Stomach (tissue), 8 donors: ENCODE measurements at regions not wholly inside any gene's neighbourhood (a gene's known extent, or its start where the extent isn't known, plus 50 kb on each side); places are given as distances from the start of the nearest gene placed in this dataset.

Experiments
- DNase-seq, 2 donors: peaks; one replicate each; pipeline versions ENCODE4 v3.0.0 to v3.0.0-alpha.2; 2013 to 2019
- H3K27ac ChIP-seq, 5 donors: fragments of 200-600 bp in 4 of 5; sonication (generic) in 4 of 5; one replicate each; pipeline ENCODE4 v1.5.1; 2013 to 2019; ENCODE audit warnings: mild to moderate bottlenecking in 1 of 5, moderate library complexity in 1 of 5
- H3K27me3 ChIP-seq, 3 donors: fragments of 200-600 bp; sonication (generic); one replicate each; pipeline ENCODE4 v1.5.1; 2017 to 2019; ENCODE audit warnings: mixed run types in 1 of 3
- H3K36me3 ChIP-seq, 4 donors: fragments of 200-600 bp; sonication (generic); 1 replicate in 3 of 4; 2 replicates in 1 of 4; pipeline ENCODE4 v1.5.1; 2016 to 2019
- H3K4me1 ChIP-seq, 4 donors: fragments of 200-600 bp; sonication (generic); one replicate each; pipeline ENCODE4 v1.5.1; 2016 to 2019
- H3K4me3 ChIP-seq, 4 donors: fragments of 200-600 bp; sonication (generic) in 3 of 4; one replicate each; pipeline ENCODE4 v1.5.1; 2016 to 2019; ENCODE audit warnings: mild to moderate bottlenecking in 1 of 4
- H3K9me3 ChIP-seq, 4 donors: fragments of 200-600 bp; sonication (generic); one replicate each; pipeline ENCODE4 v1.5.1; 2016 to 2019
- EP300 ChIP-seq: sonication (generic); formaldehyde crosslinking; IDR thresholded peaks from one replicate; pipeline ENCODE4 v1.6.1; 2017; ENCODE audit warnings: antibody characterized with exemption
- POLR2A ChIP-seq, 4 donors: fragments of 450-650 bp; IDR thresholded peaks; one replicate each; pipeline ENCODE4 v1.6.1; 2016; ENCODE audit warnings: antibody characterized with exemption in 4 of 4, control low read depth in 2 of 4, mild to moderate bottlenecking in 1 of 4, moderate library complexity in 1 of 4
- POLR2AphosphoS5 ChIP-seq, 3 donors: sonication (generic); formaldehyde crosslinking; IDR thresholded peaks; one replicate each; pipeline ENCODE4 v1.6.1; 2016; ENCODE audit warnings: antibody characterized with exemption in 3 of 3
- WGBS, 5 donors: extraction: QIAGEN DNeasy Blood & Tissue Kit in 3 of 5; methylation state at CpG; one replicate each; pipeline versions ENCODE4 v1.1.5 to v1.1.7; 2013 to 2018; 5-methylcytosine and 5-hydroxymethylcytosine counted together
- intact Hi-C: fragments of 100-400 bp; cut with DNase I; formaldehyde crosslinking; loops from one replicate; pipeline ENCODE4 v1.15.1; 2023; ENCODE audit warnings: low total_unique reads
- TF ChIP-seq, protein P1 (sequence below), 7 experiments: fragments of 450-650 bp in 4 of 7; fragments of 200-600 bp in 3 of 7; sonication (generic) in 3 of 7; IDR thresholded peaks; one replicate each; pipeline ENCODE4 v1.5.1; 2016 to 2019; ENCODE audit warnings: antibody characterized with exemption in 7 of 7, control low read depth in 2 of 7, mild to moderate bottlenecking in 1 of 7
- donor health status: healthy with polysubstance abuse.
- donor health status: Bipolar disorder and iron deficiency.
- donor health status: healthy.

GRCh38 chr5:110258460-110259216 is 467.8 kb downstream of the TMEM232 start:
- Histone ChIP-seq H3K4me1 (no peaks in the 10 kb centered on the region), H3K4me3 (no peak overlapping the region), H3K27ac (no peak overlapping the region), H3K9me3 (no peaks in the 10 kb centered on the region), H3K36me3 (no peaks in the 10 kb centered on the region), H3K27me3 (no peaks in the 10 kb centered on the region)
- 79 to 87% (median 82%) methylated on average over 5 of the region's 5 CpGs for WGBS, 5 donors
- DNase-seq, result peak in 1 of 2 donors; percentile 48
- TF ChIP-seq POLR2AphosphoS5 (IDR thresholded peaks at IDR 0.05), result no peak
- TF ChIP-seq, protein P1, sequence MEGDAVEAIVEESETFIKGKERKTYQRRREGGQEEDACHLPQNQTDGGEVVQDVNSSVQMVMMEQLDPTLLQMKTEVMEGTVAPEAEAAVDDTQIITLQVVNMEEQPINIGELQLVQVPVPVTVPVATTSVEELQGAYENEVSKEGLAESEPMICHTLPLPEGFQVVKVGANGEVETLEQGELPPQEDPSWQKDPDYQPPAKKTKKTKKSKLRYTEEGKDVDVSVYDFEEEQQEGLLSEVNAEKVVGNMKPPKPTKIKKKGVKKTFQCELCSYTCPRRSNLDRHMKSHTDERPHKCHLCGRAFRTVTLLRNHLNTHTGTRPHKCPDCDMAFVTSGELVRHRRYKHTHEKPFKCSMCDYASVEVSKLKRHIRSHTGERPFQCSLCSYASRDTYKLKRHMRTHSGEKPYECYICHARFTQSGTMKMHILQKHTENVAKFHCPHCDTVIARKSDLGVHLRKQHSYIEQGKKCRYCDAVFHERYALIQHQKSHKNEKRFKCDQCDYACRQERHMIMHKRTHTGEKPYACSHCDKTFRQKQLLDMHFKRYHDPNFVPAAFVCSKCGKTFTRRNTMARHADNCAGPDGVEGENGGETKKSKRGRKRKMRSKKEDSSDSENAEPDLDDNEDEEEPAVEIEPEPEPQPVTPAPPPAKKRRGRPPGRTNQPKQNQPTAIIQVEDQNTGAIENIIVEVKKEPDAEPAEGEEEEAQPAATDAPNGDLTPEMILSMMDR (IDR thresholded peaks at IDR 0.05), result no peak
- no peak for TF ChIP-seq EP300
- TF ChIP-seq POLR2A (IDR thresholded peaks at IDR 0.05), result no peak
- intact Hi-C loops, result no loop called here

DNA sequence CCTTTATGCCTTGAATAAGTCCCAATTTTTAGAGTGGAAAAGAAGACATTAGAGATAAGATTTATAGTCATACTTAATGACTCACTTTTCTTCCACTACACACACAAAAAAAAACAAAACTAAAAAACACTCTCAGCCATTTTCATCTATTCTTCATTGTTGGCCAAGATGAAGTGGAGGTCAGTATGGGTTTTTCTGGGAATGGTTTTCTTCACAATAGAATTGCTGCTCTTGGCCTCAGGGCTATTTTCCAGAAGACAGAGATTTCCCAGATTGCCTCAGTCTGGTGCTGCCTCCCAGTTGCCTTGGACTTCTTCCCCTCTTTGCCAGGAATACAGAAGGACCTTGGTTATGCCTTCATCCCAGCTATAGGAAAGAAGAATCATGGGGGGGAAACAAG is 463.7 kb downstream of the TMEM232 start:
- intact Hi-C loops, result no loop called here
- DNase-seq, result peak in 1 of 2 donors; percentile 53
- peak overlapping the region in 1 of 5 donors; percentile 14 for H3K27ac ChIP-seq
- peaks cover 0 to 14% (median 3%) of the 10 kb centered on the region in 4 donors for H3K4me1 ChIP-seq
- TF ChIP-seq EP300, result no peak
- TF ChIP-seq POLR2AphosphoS5 (IDR thresholded peaks at IDR 0.05), result peak in 1 of 3 donors; percentile 46
- H3K36me3 ChIP-seq, result no peaks in the 10 kb centered on the region
- H3K9me3 ChIP-seq, result no peaks in the 10 kb centered on the region
- no peaks in the 10 kb centered on the region for H3K27me3 ChIP-seq
- H3K4me3 ChIP-seq, result no peak overlapping the region

- Histone ChIP-seq H3K27me3 (no peaks in the 10 kb centered on the region), H3K27ac (peak overlapping the region in 1 of 5 donors; percentile 49), H3K4me1 (peaks cover 0 to 14% (median 3%) of the 10 kb centered on the region in 4 donors), H3K9me3 (no peaks in the 10 kb centered on the region), H3K4me3 (no peak overlapping the region), H3K36me3 (no peaks in the 10 kb centered on the region)
- intact Hi-C loops, result no loop called here
- TF ChIP-seq, protein P1 (IDR thresholded peaks at IDR 0.05), result no peak
- TF ChIP-seq POLR2A (IDR thresholded peaks at IDR 0.05), result no peak
- TF ChIP-seq POLR2AphosphoS5 (IDR thresholded peaks at IDR 0.05), result no peak
- TF ChIP-seq EP300, result no peak
- DNase-seq, result peak in 1 of 2 donors; percentile 30
- WGBS, 5 donors, result 45 to 82% (median 70%) methylated on average over 1 of the region's 1 CpG
Measured at GRCh38 chr5:110264661-110265060, 461.8 kb downstream of the TMEM232 start.

DNA sequence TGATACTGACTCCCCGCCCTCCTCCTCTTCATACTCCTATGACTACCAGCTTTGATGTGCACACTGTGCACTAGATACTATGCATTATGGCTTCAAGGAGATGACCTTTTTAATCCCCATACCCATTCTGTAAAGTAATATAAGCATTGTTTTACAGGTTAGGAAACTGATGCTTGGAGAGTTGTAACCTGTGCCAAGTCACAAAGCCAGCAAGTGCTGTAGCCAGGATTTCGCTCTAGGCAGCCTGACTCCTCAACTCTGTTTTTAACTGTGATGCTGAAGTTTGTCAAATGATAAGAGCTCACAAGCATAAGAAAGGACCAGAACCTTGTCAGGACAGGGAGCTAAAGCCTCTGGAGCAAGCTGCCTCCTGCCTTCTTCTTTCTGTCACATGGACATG is 461.3 kb downstream of the TMEM232 start:
- no peak overlapping the region for H3K4me3 ChIP-seq
- peaks cover 0 to 14% (median 3%) of the 10 kb centered on the region in 4 donors for H3K4me1 ChIP-seq
- peak overlapping the region in 1 of 5 donors; percentile 49 for H3K27ac ChIP-seq
- peak in 1 of 2 donors; percentile 16 for DNase-seq
- no peaks in the 10 kb centered on the region for H3K36me3 ChIP-seq
- 72 to 93% (median 87%) methylated on average over 2 of the region's 2 CpGs for WGBS, 5 donors
- TF ChIP-seq, protein P1 (IDR thresholded peaks at IDR 0.05), result no peak
- TF ChIP-seq POLR2A (IDR thresholded peaks at IDR 0.05) (no peak), POLR2AphosphoS5 (IDR thresholded peaks at IDR 0.05) (no peak), EP300 (no peak)
- H3K9me3 ChIP-seq, result no peaks in the 10 kb centered on the region
- intact Hi-C loops, result no loop called here
- H3K27me3 ChIP-seq, result no peaks in the 10 kb centered on the region

- Histone ChIP-seq H3K4me1 (peaks cover 0 to 14% (median 3%) of the 10 kb centered on the region in 4 donors), H3K4me3 (no peak overlapping the region), H3K36me3 (no peaks in the 10 kb centered on the region), H3K27me3 (no peaks in the 10 kb centered on the region), H3K27ac (no peak overlapping the region), H3K9me3 (no peaks in the 10 kb centered on the region)
- DNase-seq, result no peak
- WGBS, 5 donors, result 88 to 93% (median 91%) methylated on average over 8 to 9 of the region's 9 CpGs
- TF ChIP-seq POLR2AphosphoS5 (IDR thresholded peaks at IDR 0.05), result no peak
- TF ChIP-seq, protein P1 (IDR thresholded peaks at IDR 0.05), result no peak
- TF ChIP-seq POLR2A (IDR thresholded peaks at IDR 0.05), result no peak
- no peak for TF ChIP-seq EP300
- intact Hi-C loops, result no loop called here
Measured at GRCh38 chr5:110267714-110268113, 458.8 kb downstream of the TMEM232 start.
